Astrocyte of the cerebellum (primary cell): ENCODE measurements at regions not wholly inside any gene's neighbourhood (a gene's known extent, or its start where the extent isn't known, plus 50 kb on each side); places are given as distances from the start of the nearest gene placed in this dataset.

Source experiments
- DNase-seq: peaks from one replicate; pipeline ENCODE4 v3.0.0-alpha.2; 2011; ENCODE audit warnings: low read depth
- H3K4me3 ChIP-seq: 2 replicates; pipeline ENCODE4 v1.5.1; 2011; ENCODE audit warnings: mild to moderate bottlenecking, low read depth, low read length, moderate library complexity
- in situ Hi-C: cut with HindIII; loops from 2 replicates; pipeline ENCODE4 v1.10.0; 2017; ENCODE audit warnings: low sequenced_read_pairs
- TF ChIP-seq, protein P1 (sequence below): IDR thresholded peaks from 2 replicates; pipeline ENCODE4 v1.5.1; 2012; ENCODE audit warnings: low read length, low read depth, moderate library complexity, mild to moderate bottlenecking; ENCODE audit errors: missing control alignments

DNA sequence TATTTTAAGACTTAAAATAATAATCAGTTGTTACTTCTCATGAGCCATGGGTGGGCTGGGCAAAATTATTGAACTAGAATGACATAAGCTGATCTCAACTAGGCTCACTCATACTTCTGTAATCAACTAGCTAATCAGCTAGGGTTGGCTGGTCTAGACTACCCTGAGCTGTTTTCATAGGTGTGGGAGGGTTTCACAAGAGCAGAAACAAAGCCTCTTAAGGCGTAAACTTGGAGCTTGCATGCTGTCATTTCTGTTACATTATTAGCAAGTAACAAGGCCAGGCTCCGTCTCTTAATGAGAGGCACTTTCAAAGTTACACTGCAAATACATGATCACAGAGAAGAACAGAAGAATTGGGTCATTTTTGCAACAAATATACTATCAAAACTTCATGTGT, 57.2 kb upstream of the GHR start:
- TF ChIP-seq, protein P1, sequence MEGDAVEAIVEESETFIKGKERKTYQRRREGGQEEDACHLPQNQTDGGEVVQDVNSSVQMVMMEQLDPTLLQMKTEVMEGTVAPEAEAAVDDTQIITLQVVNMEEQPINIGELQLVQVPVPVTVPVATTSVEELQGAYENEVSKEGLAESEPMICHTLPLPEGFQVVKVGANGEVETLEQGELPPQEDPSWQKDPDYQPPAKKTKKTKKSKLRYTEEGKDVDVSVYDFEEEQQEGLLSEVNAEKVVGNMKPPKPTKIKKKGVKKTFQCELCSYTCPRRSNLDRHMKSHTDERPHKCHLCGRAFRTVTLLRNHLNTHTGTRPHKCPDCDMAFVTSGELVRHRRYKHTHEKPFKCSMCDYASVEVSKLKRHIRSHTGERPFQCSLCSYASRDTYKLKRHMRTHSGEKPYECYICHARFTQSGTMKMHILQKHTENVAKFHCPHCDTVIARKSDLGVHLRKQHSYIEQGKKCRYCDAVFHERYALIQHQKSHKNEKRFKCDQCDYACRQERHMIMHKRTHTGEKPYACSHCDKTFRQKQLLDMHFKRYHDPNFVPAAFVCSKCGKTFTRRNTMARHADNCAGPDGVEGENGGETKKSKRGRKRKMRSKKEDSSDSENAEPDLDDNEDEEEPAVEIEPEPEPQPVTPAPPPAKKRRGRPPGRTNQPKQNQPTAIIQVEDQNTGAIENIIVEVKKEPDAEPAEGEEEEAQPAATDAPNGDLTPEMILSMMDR, result no peak
- DNase-seq, result no peak
- no peak overlapping the region for H3K4me3 ChIP-seq
- in situ Hi-C loops, result no loop called here
